ENCODE measurements at regions not wholly inside any gene's neighbourhood (a gene's known extent, or its start where the extent isn't known, plus 50 kb on each side); places are given as distances from the start of the nearest gene placed in this dataset.

DNA sequence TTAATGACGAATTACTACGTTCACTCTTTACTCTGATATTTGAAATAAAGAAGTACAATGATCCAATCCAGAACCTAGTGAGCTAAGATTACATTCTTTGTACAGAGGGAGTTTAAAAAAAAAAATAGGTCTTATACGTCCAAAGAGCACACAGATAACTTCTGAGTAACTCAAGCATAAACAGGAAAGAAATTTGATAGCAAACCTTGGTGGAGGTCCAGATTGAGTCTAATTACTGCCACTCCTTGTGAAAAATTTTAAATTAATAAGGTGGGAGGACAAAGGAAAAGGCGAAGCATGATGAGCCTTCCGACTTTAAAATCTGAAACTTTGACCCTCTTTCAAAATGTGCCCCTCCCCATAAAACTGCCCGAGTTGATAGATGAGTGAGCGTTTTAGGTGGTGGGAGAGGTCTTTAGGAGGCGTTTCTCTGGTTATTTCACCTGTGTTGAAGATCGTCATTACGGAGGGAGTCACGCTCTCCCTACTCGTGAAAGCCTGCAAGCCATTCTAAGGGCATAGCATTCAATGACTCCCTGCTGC, 127.0 kb upstream of the ROBO2 start:
- Histone ChIP-seq H3K4me1 (replicated peaks in 1 of 4; ENCODE audit: control insufficient read depth in 3 of 4, insufficient read depth in 4 of 4, low read length in 3 of 4) (no peaks in the 10 kb centered on the region), H3K9me3 (ENCODE audit: insufficient read depth in 2 of 2, low read depth in 1 of 2, low read length in 1 of 2) (no peaks in the 10 kb centered on the region; a peak in 1 of 4 replicates), H2AFZ (ENCODE audit: low read length) (no peak overlapping the region), H2BK12ac (ENCODE audit: low read depth, low read length) (no peak overlapping the region), H3K18ac (ENCODE audit: extremely low read depth, low read length) (no peak overlapping the region), H3K56ac (replicated peaks; ENCODE audit: insufficient read length, low read depth, low read length) (no peak overlapping the region), H4K91ac (replicated peaks; ENCODE audit: insufficient read length, low read length) (no peak overlapping the region), H4K8ac (ENCODE audit: extremely low read depth, insufficient read depth, low read length) (no peak overlapping the region), H3K79me2 (ENCODE audit: control insufficient read depth in 1 of 2, insufficient read depth in 2 of 2, low read length in 2 of 2) (no peaks in the 10 kb centered on the region), H3K23ac (ENCODE audit: insufficient read length) (no peak overlapping the region), H4K5ac (ENCODE audit: insufficient read length, low read depth, low read length) (no peak overlapping the region), H3K23me2 (ENCODE audit: low read depth, low read length) (no peaks in the 10 kb centered on the region), H2AK5ac (ENCODE audit: low read depth, low read length) (no peak overlapping the region), H2BK120ac (replicated peaks; ENCODE audit: low read depth, low read length) (no peak overlapping the region), H3K27ac (ENCODE audit: low read depth, low read length) (no peak overlapping the region), H2BK20ac (ENCODE audit: low read length) (no peak overlapping the region), H3K27me3 (replicated peaks in 1 of 4; ENCODE audit: control insufficient read depth in 3 of 4, extremely low read depth in 1 of 4, insufficient read depth in 3 of 4, low read length in 3 of 4) (no peaks in the 10 kb centered on the region), H4K20me1 (replicated peaks in 1 of 2; ENCODE audit: control insufficient read depth in 1 of 2, insufficient read depth in 2 of 2, low read length in 2 of 2) (no peaks in the 10 kb centered on the region), H2BK5ac (ENCODE audit: low read depth, low read length) (no peak overlapping the region), H3K9ac (replicated peaks in 1 of 4; ENCODE audit: extremely low read depth in 1 of 4, low read depth in 3 of 4, low read length in 3 of 4) (no peak overlapping the region), H2BK15ac (ENCODE audit: low read length) (no peak overlapping the region), H3K79me1 (ENCODE audit: low read depth, low read length) (no peaks in the 10 kb centered on the region), H3K4me2 (ENCODE audit: insufficient read depth in 1 of 2, low read depth in 2 of 2, low read length in 2 of 2) (no peak overlapping the region), H3K4me3 (ENCODE audit: extremely low read depth in 1 of 4, insufficient read depth in 2 of 4, low read depth in 3 of 4, low read length in 4 of 4) (no peak overlapping the region), H3K14ac (ENCODE audit: insufficient read length) (no peak overlapping the region), H3K36me3 (ENCODE audit: control insufficient read depth in 2 of 4, insufficient read depth in 4 of 4, low read length in 3 of 4) (no peaks in the 10 kb centered on the region), H3K4ac (replicated peaks; ENCODE audit: insufficient read length, low read depth, low read length) (no peak overlapping the region)
- ChIA-PET CTCF (ENCODE audit: partially characterized antibody) (no interaction called here), POLR2A (ENCODE audit: partially characterized antibody) (no interaction called here)
- FAIRE-seq, result no peak
- DNase-seq (ENCODE audit: low read depth in 1 of 2, low spot score in 2 of 2), result no peak
- WGBS, 2 experiments (ENCODE audit: extremely low coverage in 1 of 2, insufficient coverage in 1 of 2, insufficient read length in 1 of 2, insufficient replicate concordance in 2 of 2, low coverage in 1 of 2, low lambda C conversion rate in 2 of 2, missing lambda C conversion rate in 1 of 2), result 91% methylated on average over 12 of the region's 12 CpGs; no CpG with 5 or more reads in 1 of the 2 experiments
- TF ChIP-seq, protein P1, sequence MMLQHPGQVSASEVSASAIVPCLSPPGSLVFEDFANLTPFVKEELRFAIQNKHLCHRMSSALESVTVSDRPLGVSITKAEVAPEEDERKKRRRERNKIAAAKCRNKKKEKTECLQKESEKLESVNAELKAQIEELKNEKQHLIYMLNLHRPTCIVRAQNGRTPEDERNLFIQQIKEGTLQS (IDR thresholded peaks at IDR 0.05; ENCODE audit: insufficient read depth, low read depth, low read length), result no peak
- TF ChIP-seq CTBP2 (IDR thresholded peaks at IDR 0.05; ENCODE audit: borderline replicate concordance, insufficient read depth, insufficient read length, low read length), result no peak
- no peak for TF ChIP-seq FOSL1 (IDR thresholded peaks at IDR 0.05; ENCODE audit: insufficient read depth, low read depth, low read length)
- TF ChIP-seq SUZ12 (IDR thresholded peaks at IDR 0.05; ENCODE audit: low read length), result no peak
- TF ChIP-seq EZH2 (IDR thresholded peaks at IDR 0.05; ENCODE audit: low read depth, low read length, severe bottlenecking), result no peak
- no peak for TF ChIP-seq SP2 (IDR thresholded peaks at IDR 0.05; ENCODE audit: low read length)
- TF ChIP-seq EGR1 (IDR thresholded peaks at IDR 0.05; ENCODE audit: borderline replicate concordance, low read depth, low read length), result no peak
- TF ChIP-seq SIRT6 (IDR thresholded peaks at IDR 0.05; ENCODE audit: low read length), result no peak
- TF ChIP-seq BCL11A (IDR thresholded peaks at IDR 0.05; ENCODE audit: low read depth in 2 of 2, low read length in 2 of 2), result no peak
- TF ChIP-seq CHD1 (IDR thresholded peaks at IDR 0.05; ENCODE audit: low read depth, low read length), result no peak

Data from H1 (cell line).